GM12873 (cell line): ENCODE measurements at regions not wholly inside any gene's neighbourhood (a gene's known extent, or its start where the extent isn't known, plus 50 kb on each side); places are given as distances from the start of the nearest gene placed in this dataset.

ENCODE experiments used
- TF ChIP-seq, protein P1 (sequence below): IDR thresholded peaks from 2 replicates; pipeline ENCODE4 v1.5.1; 2012; ENCODE audit warnings: low read depth, mild to moderate bottlenecking, moderate library complexity, low read length, control low read depth; ENCODE audit not compliant: insufficient read depth; ENCODE audit errors: missing control alignments

DNA sequence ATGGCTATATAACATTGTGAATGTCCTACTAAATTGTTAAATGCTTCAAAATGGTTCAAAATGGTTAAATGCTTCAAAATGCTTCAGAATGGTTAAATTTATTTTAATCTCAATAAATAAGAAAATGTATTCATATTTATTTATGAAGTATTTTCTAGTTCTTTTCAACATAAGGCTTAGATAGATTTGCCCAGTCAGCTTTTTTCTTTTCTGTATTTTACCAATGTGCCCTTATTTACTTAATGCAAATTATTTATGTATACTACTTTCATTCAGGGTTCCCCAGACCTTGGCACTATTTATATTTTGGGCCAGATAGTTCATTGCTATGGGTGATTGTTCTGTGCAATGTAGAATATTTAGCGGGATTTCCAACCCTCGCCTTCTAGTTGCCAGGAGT lies 546.7 kb downstream of the RIT2 start:
- TF ChIP-seq, protein P1, sequence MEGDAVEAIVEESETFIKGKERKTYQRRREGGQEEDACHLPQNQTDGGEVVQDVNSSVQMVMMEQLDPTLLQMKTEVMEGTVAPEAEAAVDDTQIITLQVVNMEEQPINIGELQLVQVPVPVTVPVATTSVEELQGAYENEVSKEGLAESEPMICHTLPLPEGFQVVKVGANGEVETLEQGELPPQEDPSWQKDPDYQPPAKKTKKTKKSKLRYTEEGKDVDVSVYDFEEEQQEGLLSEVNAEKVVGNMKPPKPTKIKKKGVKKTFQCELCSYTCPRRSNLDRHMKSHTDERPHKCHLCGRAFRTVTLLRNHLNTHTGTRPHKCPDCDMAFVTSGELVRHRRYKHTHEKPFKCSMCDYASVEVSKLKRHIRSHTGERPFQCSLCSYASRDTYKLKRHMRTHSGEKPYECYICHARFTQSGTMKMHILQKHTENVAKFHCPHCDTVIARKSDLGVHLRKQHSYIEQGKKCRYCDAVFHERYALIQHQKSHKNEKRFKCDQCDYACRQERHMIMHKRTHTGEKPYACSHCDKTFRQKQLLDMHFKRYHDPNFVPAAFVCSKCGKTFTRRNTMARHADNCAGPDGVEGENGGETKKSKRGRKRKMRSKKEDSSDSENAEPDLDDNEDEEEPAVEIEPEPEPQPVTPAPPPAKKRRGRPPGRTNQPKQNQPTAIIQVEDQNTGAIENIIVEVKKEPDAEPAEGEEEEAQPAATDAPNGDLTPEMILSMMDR, result no peak

DNA sequence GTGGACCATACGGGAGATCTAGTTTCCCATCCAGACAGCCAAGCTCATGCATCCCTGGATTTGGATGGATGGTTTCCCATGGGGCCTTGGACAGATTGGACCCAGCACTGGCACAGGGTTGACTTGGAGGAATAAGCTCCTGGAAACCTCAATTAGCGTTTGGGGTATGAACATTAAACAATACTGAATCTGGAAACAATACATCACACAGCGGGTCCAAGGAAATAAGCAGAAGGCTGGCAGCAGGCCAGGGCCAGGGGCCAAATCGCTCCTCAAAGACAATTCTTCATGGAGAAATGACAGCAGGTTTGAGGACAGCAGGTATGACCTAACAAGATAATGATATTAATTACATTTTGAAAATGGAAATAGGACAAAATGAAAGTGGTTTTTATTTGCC lies 540.6 kb downstream of the RIT2 start:
- TF ChIP-seq, protein P1, result no peak

DNA sequence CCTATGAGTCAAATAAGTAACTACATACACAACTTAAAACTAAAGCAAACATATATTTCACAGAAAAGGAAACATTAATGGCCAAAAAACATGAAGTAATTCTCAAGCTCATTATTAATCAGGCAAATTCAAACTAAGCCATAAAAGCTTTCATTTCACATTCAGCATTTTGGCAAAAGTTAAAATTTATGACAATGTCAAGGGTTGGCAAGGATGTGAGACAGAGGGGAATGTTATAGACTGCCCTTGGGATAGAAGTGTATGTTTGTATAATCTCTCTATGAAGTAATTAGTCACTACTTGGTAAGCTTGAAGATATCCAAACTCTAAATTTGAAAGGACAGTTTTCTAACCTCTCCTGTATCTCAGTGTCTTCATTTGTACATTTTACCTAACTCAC lies 539.4 kb downstream of the RIT2 start:
- TF ChIP-seq, protein P1, result no peak

DNA sequence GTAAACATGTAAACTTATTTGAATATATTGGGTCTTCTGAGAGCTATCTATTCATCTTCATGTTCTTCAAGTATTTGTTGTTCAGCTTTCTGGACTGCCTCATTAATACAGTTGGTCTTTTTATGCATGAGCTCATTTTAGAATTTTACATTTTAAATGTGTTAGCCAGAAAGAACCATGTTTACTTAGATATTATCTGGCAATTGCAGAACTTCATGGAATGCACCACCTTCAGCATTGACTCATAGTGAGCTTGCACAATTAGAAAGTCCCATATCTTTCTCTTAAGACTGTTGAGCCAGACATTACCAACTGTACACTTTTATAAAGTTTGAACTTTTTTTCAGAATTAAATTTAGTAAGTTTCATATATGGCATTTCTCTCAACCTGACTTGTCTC lies 536.7 kb downstream of the RIT2 start:
- TF ChIP-seq, protein P1, result no peak

DNA sequence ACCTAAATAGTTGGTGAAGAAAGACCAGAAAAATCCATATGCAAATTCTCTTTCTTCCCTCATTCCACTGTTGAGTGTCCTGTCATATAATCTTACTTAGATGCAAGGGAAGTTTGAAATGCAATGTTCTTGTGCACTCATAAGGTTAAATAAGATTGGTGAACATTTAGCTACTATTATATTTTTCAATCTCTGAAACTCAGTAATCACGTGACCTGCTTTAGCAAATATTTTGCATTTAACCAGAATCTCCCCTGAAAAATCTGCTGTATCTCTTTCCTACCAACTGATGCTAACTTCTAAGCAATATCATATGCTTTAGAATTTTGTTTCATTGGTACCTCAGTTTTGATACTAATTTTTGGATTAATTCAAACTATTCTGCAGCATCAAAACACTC lies 533.2 kb downstream of the RIT2 start:
- TF ChIP-seq, protein P1, result no peak

DNA sequence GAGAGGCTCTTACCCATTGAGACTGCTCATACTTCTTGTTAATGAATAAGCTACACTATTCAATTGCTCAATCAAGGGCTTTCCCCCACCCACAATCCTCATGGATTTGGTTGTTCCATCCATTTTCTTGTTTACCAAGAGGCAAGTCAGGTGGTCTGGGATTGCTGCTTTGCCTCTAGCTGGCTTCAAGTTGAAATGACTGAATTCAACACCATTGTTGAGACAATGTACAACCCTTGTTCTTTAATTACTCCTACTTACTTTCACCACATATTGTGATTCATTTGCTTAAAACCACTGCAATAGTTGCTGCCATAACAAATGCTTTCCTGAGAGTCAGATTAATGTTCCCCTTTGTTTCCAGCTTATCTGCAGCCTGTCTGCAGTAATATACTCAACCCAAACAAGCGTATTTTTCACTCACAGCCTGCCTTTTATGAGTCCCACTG lies 532.2 kb downstream of the RIT2 start:
- TF ChIP-seq, protein P1, result no peak

DNA sequence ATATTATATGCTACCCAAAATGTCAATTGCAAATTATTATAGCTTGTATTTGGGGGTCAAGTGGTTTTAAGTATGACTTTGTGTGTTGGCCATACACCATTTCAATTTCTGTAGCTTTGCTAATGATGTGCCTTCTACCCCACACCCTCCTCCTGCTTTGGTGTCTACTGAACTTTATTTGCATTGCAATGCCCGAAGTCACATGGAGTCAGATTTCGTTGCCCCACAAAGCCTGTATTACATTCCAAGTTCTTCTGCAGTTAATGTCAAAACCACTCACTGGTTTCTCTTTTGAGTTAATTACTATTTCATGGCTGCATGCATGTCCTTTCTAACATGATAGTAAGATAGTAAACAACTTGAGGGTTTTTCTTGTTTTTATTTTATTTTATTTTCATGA lies 528.9 kb downstream of the RIT2 start:
- TF ChIP-seq, protein P1, result no peak
